ENCODE measurements at regions not wholly inside any gene's neighbourhood (a gene's known extent, or its start where the extent isn't known, plus 50 kb on each side); places are given as distances from the start of the nearest gene placed in this dataset.

DNA sequence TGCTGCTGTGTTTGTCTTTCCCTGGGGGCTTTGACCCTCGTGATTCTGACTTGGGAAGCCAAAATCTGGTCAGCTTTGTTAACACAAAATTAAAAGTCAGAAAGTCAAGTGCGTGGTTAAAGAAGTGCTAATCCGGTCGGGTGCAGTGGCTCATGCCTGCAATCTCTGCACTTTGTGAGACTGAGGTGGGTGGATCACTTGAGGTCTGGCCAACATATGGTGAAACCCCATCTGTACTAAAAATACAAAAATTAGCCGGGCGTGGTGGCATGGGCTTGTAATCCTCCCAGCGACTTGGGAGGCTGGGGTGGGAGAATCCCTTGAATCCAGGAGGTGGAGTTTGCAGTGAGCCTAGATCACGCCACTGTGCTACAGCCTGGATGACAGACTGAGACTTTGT, 844.6 kb downstream of the VRK1 start:
- TF ChIP-seq, protein P1, sequence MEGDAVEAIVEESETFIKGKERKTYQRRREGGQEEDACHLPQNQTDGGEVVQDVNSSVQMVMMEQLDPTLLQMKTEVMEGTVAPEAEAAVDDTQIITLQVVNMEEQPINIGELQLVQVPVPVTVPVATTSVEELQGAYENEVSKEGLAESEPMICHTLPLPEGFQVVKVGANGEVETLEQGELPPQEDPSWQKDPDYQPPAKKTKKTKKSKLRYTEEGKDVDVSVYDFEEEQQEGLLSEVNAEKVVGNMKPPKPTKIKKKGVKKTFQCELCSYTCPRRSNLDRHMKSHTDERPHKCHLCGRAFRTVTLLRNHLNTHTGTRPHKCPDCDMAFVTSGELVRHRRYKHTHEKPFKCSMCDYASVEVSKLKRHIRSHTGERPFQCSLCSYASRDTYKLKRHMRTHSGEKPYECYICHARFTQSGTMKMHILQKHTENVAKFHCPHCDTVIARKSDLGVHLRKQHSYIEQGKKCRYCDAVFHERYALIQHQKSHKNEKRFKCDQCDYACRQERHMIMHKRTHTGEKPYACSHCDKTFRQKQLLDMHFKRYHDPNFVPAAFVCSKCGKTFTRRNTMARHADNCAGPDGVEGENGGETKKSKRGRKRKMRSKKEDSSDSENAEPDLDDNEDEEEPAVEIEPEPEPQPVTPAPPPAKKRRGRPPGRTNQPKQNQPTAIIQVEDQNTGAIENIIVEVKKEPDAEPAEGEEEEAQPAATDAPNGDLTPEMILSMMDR (IDR thresholded peaks at IDR 0.05): no peak
- TF ChIP-seq POLR2AphosphoS5 (IDR thresholded peaks at IDR 0.05): no peak
- no peak for TF ChIP-seq POLR2A (IDR thresholded peaks at IDR 0.05)
